Keratinocyte (primary cell): ENCODE measurements at regions not wholly inside any gene's neighbourhood (a gene's known extent, or its start where the extent isn't known, plus 50 kb on each side); places are given as distances from the start of the nearest gene placed in this dataset.

Source experiments
- DNase-seq: peaks from one replicate; pipeline ENCODE4 v3.0.0-alpha.2; 2011; ENCODE audit warnings: low read depth, missing footprints, low spot score
- FAIRE-seq: peaks from 2 replicates; lab custom pipeline; 2011; peaks lifted over from hg19 to GRCh38; lab: Jason Lieb, UNC
- H2AFZ ChIP-seq: 2 replicates; pipeline ENCODE4 v1.6.0; 2012; ENCODE audit warnings: low read length, control low read depth, inconsistent platforms; ENCODE audit not compliant: control insufficient read depth
- H3K27ac ChIP-seq: 2 replicates; pipeline ENCODE4 v1.5.1; 2011; ENCODE audit warnings: low read length; ENCODE audit not compliant: control insufficient read depth, insufficient read depth
- H3K27me3 ChIP-seq: 3 replicates; pipeline ENCODE4 v1.6.0; 2011; ENCODE audit warnings: low read length; ENCODE audit not compliant: control insufficient read depth, insufficient read depth; ENCODE audit errors: extremely low read depth
- H3K36me3 ChIP-seq, 2 experiments: 2 replicates in 1 of 2; 3 replicates in 1 of 2; pipeline ENCODE4 v1.5.1; 2011; ENCODE audit warnings: low read length in 2 of 2, mild to moderate bottlenecking in 1 of 2; ENCODE audit not compliant: control insufficient read depth in 2 of 2, insufficient read depth in 2 of 2; ENCODE audit errors: extremely low read depth in 1 of 2
- H3K4me1 ChIP-seq: 3 replicates; pipeline ENCODE4 v1.5.1; 2011; ENCODE audit warnings: low read length; ENCODE audit not compliant: control insufficient read depth, insufficient read depth; ENCODE audit errors: extremely low read depth
- H3K4me2 ChIP-seq: 3 replicates; pipeline ENCODE4 v1.6.0; 2011; ENCODE audit warnings: low read depth, low read length; ENCODE audit not compliant: control insufficient read depth, insufficient read depth; ENCODE audit errors: extremely low read depth
- H3K4me3 ChIP-seq, 3 experiments: fragments of 200-600 bp in 1 of 3; sonication (generic) in 1 of 3; 2 replicates in 2 of 3; 3 replicates in 1 of 3; pipeline ENCODE4 v1.5.1; 2011 to 2016; ENCODE audit warnings: low read length in 3 of 3, mild to moderate bottlenecking in 3 of 3, control low read depth in 2 of 3, inconsistent platforms in 1 of 3, low read depth in 1 of 3, mixed read lengths in 1 of 3, mixed run types in 1 of 3, moderate library complexity in 1 of 3; ENCODE audit not compliant: control insufficient read depth in 2 of 3, insufficient read depth in 2 of 3; ENCODE audit errors: extremely low read depth in 1 of 3
- H3K79me2 ChIP-seq: 2 replicates; pipeline ENCODE4 v1.6.0; 2012; ENCODE audit warnings: low read length; ENCODE audit not compliant: control insufficient read depth, insufficient read depth
- H3K9ac ChIP-seq: 3 replicates; pipeline ENCODE4 v1.6.0; 2011; ENCODE audit warnings: low read length; ENCODE audit not compliant: control insufficient read depth, insufficient read depth; ENCODE audit errors: extremely low read depth
- H3K9me1 ChIP-seq: 3 replicates; pipeline ENCODE4 v1.6.0; 2011; ENCODE audit warnings: low read length; ENCODE audit not compliant: control insufficient read depth, insufficient read depth; ENCODE audit errors: extremely low read depth
- H3K9me3 ChIP-seq: 2 replicates; pipeline ENCODE4 v1.5.1; 2012; ENCODE audit warnings: low read depth, low read length; ENCODE audit not compliant: control insufficient read depth
- H4K20me1 ChIP-seq: 3 replicates; pipeline ENCODE4 v1.6.0; 2011; ENCODE audit warnings: low read length; ENCODE audit not compliant: control insufficient read depth, insufficient read depth; ENCODE audit errors: extremely low read depth
- EZH2 ChIP-seq: IDR thresholded peaks from one replicate; pipeline ENCODE4 v1.6.1; 2012; ENCODE audit warnings: inconsistent platforms, mild to moderate bottlenecking, low read length, moderate library complexity
- dilution Hi-C: fragments of 300-500 bp; cut with MboI; formaldehyde crosslinking; loops from one replicate; pipeline ENCODE4 v1.7.0; 2020; ENCODE audit warnings: low sequenced_read_pairs; ENCODE audit not compliant: extremely low pct_ligation_motif_present
- TF ChIP-seq, protein P1 (sequence below), 3 experiments: IDR thresholded peaks in 1 of 3; conservative IDR thresholded peaks in 1 of 3; optimal IDR thresholded peaks in 1 of 3; 2 replicates in 2 of 3; 3 replicates in 1 of 3; pipeline versions ENCODE3 to v1.5.1; 2011; ENCODE audit warnings: low read length in 3 of 3, mild to moderate bottlenecking in 3 of 3, moderate library complexity in 2 of 3, control low read depth in 1 of 3, inconsistent platforms in 1 of 3; ENCODE audit not compliant: insufficient read depth in 2 of 3; ENCODE audit errors: extremely low read depth in 1 of 3

DNA sequence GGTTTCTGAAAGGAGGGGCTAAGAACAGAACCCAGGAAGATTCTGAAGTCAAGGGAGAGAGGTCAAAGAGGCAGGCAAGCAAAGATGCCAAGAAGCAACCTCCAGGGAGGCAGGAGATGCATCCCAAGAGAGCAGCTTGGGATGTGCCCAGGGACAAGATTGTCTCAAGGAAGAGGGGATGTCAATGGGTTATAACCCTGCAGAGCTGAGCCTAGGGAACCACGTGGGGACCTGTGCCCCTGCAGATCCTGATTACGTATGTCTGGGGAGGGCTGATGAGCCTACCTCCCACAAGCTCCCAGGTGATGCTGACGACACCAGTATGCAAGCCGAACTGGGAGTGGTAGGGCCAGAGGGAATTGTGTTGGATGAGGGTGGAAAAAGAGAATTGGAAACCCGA lies 70.9 kb upstream of the IRS2 start:
- dilution Hi-C loops = no loop called here
- H2AFZ ChIP-seq = no peak overlapping the region

DNA sequence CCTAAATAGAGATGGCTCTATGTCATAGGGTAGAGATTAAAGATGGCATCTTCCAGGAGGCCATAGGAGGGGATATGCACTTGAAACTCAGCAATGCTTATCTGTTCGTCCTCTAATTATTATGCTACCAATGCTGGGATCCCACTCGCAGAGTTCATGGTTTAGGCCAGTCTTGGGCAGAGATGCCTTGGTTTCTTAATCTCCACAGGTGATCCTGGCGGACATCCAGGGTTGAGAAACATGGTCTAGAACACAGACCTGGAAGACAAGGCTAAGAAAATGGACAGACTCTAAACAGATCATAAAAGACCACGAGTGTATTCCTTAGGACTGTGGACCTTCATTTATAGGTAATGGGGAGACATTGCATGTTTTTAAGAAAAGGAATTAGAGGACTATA lies 70.0 kb upstream of the IRS2 start:
- no peaks in the 10 kb centered on the region for H3K9me1 ChIP-seq
- H3K27me3 ChIP-seq = no peaks in the 10 kb centered on the region
- H3K4me1 ChIP-seq = no peaks in the 10 kb centered on the region
- no peaks in the 10 kb centered on the region for H3K9me3 ChIP-seq
- no peak for TF ChIP-seq EZH2
- TF ChIP-seq, protein P1, sequence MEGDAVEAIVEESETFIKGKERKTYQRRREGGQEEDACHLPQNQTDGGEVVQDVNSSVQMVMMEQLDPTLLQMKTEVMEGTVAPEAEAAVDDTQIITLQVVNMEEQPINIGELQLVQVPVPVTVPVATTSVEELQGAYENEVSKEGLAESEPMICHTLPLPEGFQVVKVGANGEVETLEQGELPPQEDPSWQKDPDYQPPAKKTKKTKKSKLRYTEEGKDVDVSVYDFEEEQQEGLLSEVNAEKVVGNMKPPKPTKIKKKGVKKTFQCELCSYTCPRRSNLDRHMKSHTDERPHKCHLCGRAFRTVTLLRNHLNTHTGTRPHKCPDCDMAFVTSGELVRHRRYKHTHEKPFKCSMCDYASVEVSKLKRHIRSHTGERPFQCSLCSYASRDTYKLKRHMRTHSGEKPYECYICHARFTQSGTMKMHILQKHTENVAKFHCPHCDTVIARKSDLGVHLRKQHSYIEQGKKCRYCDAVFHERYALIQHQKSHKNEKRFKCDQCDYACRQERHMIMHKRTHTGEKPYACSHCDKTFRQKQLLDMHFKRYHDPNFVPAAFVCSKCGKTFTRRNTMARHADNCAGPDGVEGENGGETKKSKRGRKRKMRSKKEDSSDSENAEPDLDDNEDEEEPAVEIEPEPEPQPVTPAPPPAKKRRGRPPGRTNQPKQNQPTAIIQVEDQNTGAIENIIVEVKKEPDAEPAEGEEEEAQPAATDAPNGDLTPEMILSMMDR (optimal IDR thresholded peaks at IDR 0.05 in 1 of 3, IDR thresholded peaks at IDR 0.05 in 1 of 3, conservative IDR thresholded peaks at IDR 0.05 in 1 of 3; ENCODE audit: extremely low read depth in 1 of 3, insufficient read depth in 2 of 3, low read length in 3 of 3) = no peak
- no peak overlapping the region for H3K27ac ChIP-seq
- no peak overlapping the region for H3K4me2 ChIP-seq
- FAIRE-seq (no peak), DNase-seq (no peak)
- H3K36me3 ChIP-seq = no peaks in the 10 kb centered on the region
- H3K4me3 ChIP-seq = no peak overlapping the region
- H3K9ac ChIP-seq = no peak overlapping the region
- dilution Hi-C loops = no loop called here
- no peaks in the 10 kb centered on the region for H4K20me1 ChIP-seq
- no peak overlapping the region for H2AFZ ChIP-seq
- H3K79me2 ChIP-seq = no peaks in the 10 kb centered on the region

More for the DNA sequence above, 70.9 kb upstream of the IRS2 start:
- Histone ChIP-seq H4K20me1 (no peaks in the 10 kb centered on the region), H3K79me2 (no peaks in the 10 kb centered on the region), H3K9me3 (no peaks in the 10 kb centered on the region), H3K9ac (no peak overlapping the region), H3K4me2 (no peak overlapping the region), H3K9me1 (peaks cover 2% of the 10 kb centered on the region), H3K4me1 (peaks cover 6% of the 10 kb centered on the region), H3K27me3 (no peaks in the 10 kb centered on the region), H3K4me3 (no peak overlapping the region), H3K36me3 (no peaks in the 10 kb centered on the region), H3K27ac (no peak overlapping the region)
- DNase-seq = no peak
- FAIRE-seq = no peak
- no peak for TF ChIP-seq EZH2
- TF ChIP-seq, protein P1 (optimal IDR thresholded peaks at IDR 0.05 in 1 of 3, IDR thresholded peaks at IDR 0.05 in 1 of 3, conservative IDR thresholded peaks at IDR 0.05 in 1 of 3; ENCODE audit: extremely low read depth in 1 of 3, insufficient read depth in 2 of 3, low read length in 3 of 3) = no peak
